H9 (cell line): ENCODE measurements at regions not wholly inside any gene's neighbourhood (a gene's known extent, or its start where the extent isn't known, plus 50 kb on each side); places are given as distances from the start of the nearest gene placed in this dataset.

Experiments used
- DNase-seq: peaks from one replicate; pipeline ENCODE4 v3.0.0-alpha.2; 2017
- H2AFZ ChIP-seq: one replicate; pipeline ENCODE4 v1.6.1; 2013; ENCODE audit warnings: mild to moderate bottlenecking, low read length, control low read depth, moderate library complexity
- H2AK5ac ChIP-seq: 2 replicates; pipeline ENCODE4 v1.6.1; 2013; ENCODE audit warnings: low read length, control low read depth, mixed read lengths; ENCODE audit not compliant: insufficient read length
- H2BK120ac ChIP-seq: one replicate; pipeline ENCODE4 v1.6.1; 2013; ENCODE audit warnings: low read depth, mild to moderate bottlenecking, low read length, control low read depth, inconsistent platforms; ENCODE audit not compliant: poor library complexity, severe bottlenecking
- H2BK12ac ChIP-seq: 2 replicates; pipeline ENCODE4 v1.6.1; 2013; ENCODE audit warnings: low read length, control low read depth, mixed read lengths, low read depth; ENCODE audit not compliant: insufficient read length
- H2BK15ac ChIP-seq: 2 replicates; pipeline ENCODE4 v1.6.1; 2013; ENCODE audit warnings: low read depth, low read length, control low read depth
- H2BK20ac ChIP-seq: one replicate; pipeline ENCODE4 v1.6.1; 2013; ENCODE audit warnings: low read depth, mild to moderate bottlenecking, low read length, control low read depth, inconsistent platforms; ENCODE audit not compliant: poor library complexity, severe bottlenecking
- H2BK5ac ChIP-seq: 2 replicates; pipeline ENCODE4 v1.6.1; 2013; ENCODE audit warnings: low read length, control low read depth, mixed read lengths; ENCODE audit not compliant: insufficient read length
- H3K14ac ChIP-seq: 2 replicates; pipeline ENCODE4 v1.6.1; 2013; ENCODE audit warnings: low read length, control low read depth; ENCODE audit not compliant: insufficient read depth
- H3K18ac ChIP-seq: 2 replicates; pipeline ENCODE4 v1.6.1; 2013; ENCODE audit warnings: low read depth, mild to moderate bottlenecking, mixed read lengths, low read length, control low read depth; ENCODE audit not compliant: insufficient read length
- H3K23ac ChIP-seq: 2 replicates; pipeline ENCODE4 v1.6.1; 2013; ENCODE audit warnings: low read length, control low read depth, mixed read lengths, low read depth; ENCODE audit not compliant: insufficient read length
- H3K23me2 ChIP-seq: 2 replicates; pipeline ENCODE4 v1.6.1; 2013; ENCODE audit warnings: low read depth, mild to moderate bottlenecking, mixed read lengths, low read length, control low read depth; ENCODE audit not compliant: insufficient read length, poor library complexity, severe bottlenecking
- H3K27ac ChIP-seq: 2 replicates; pipeline ENCODE4 v1.5.1; 2013; ENCODE audit warnings: low read length, control low read depth, mixed read lengths, low read depth; ENCODE audit not compliant: insufficient read length
- H3K27me3 ChIP-seq: 2 replicates; pipeline ENCODE4 v1.6.1; 2013; ENCODE audit warnings: low read length, control low read depth, inconsistent platforms; ENCODE audit not compliant: insufficient read depth
- H3K4ac ChIP-seq: 2 replicates; pipeline ENCODE4 v1.6.1; 2013; ENCODE audit warnings: low read depth, mild to moderate bottlenecking, control low read depth, inconsistent platforms, low read length, moderate library complexity
- H3K4me1 ChIP-seq: 2 replicates; pipeline ENCODE4 v1.6.1; 2013; ENCODE audit warnings: low read length, control low read depth, inconsistent platforms; ENCODE audit not compliant: insufficient read depth
- H3K4me2 ChIP-seq: 2 replicates; pipeline ENCODE4 v1.6.1; 2013; ENCODE audit warnings: low read length, control low read depth, mixed read lengths; ENCODE audit not compliant: insufficient read length, insufficient read depth
- H3K56ac ChIP-seq: 2 replicates; pipeline ENCODE4 v1.6.1; 2013; ENCODE audit warnings: low read depth, mild to moderate bottlenecking, mixed read lengths, low read length, control low read depth; ENCODE audit not compliant: insufficient read length
- H3K79me1 ChIP-seq: 2 replicates; pipeline ENCODE4 v1.6.1; 2013; ENCODE audit warnings: low read depth, mild to moderate bottlenecking, moderate library complexity, low read length, control low read depth, inconsistent platforms; ENCODE audit not compliant: insufficient read depth, poor library complexity, severe bottlenecking
- H3K79me2 ChIP-seq: 2 replicates; pipeline ENCODE4 v1.6.1; 2013; ENCODE audit warnings: low read length, control low read depth, inconsistent platforms; ENCODE audit not compliant: insufficient read depth
- H3K9ac ChIP-seq: 2 replicates; pipeline ENCODE4 v1.6.1; 2013; ENCODE audit warnings: low read length, control low read depth, mixed read lengths; ENCODE audit not compliant: insufficient read length; ENCODE audit errors: extremely low read depth
- H3K9me3 ChIP-seq: one replicate; pipeline ENCODE4 v1.6.1; 2013; ENCODE audit warnings: low read depth, low read length, inconsistent platforms; ENCODE audit not compliant: control insufficient read depth
- H3T11ph ChIP-seq: one replicate; pipeline ENCODE4 v1.6.1; 2013; ENCODE audit warnings: mild to moderate bottlenecking, low read length, control low read depth, inconsistent platforms
- H4K20me1 ChIP-seq: one replicate; pipeline ENCODE4 v1.6.1; 2013; ENCODE audit not compliant: control insufficient read depth, insufficient read length, insufficient read depth
- H4K5ac ChIP-seq: 2 replicates; pipeline ENCODE4 v1.6.1; 2013; ENCODE audit warnings: low read depth, mild to moderate bottlenecking, mixed read lengths, low read length, control low read depth; ENCODE audit not compliant: insufficient read length
- H4K8ac ChIP-seq: replicated peaks from 2 replicates; pipeline ENCODE4 v1.6.1; 2013; ENCODE audit warnings: low read length, control low read depth, mixed read lengths, low read depth; ENCODE audit not compliant: insufficient read length
- H4K91ac ChIP-seq: 2 replicates; pipeline ENCODE4 v1.6.1; 2013; ENCODE audit warnings: low read depth, mild to moderate bottlenecking, moderate library complexity, mixed read lengths, low read length, control low read depth; ENCODE audit not compliant: insufficient read length
- H3K27ac Mint-ChIP-seq, 3 experiments: 2 replicates in 2 of 3; 3 replicates in 1 of 3; pipeline ENCODE4 v1.8.0; 2020 to 2021; ENCODE audit warnings: mixed read lengths in 3 of 3, mild to moderate bottlenecking in 1 of 3, moderate library complexity in 1 of 3
- H3K27me3 Mint-ChIP-seq: 2 replicates; pipeline ENCODE4 v1.8.0; 2021; ENCODE audit warnings: low read depth, mild to moderate bottlenecking, moderate library complexity, mixed read lengths
- H3K36me3 Mint-ChIP-seq, 3 experiments: 2 replicates in 2 of 3; 3 replicates in 1 of 3; pipeline ENCODE4 v1.8.0; 2020 to 2021; ENCODE audit warnings: low read depth in 3 of 3, mixed read lengths in 3 of 3; ENCODE audit not compliant: insufficient read depth in 1 of 3
- H3K4me1 Mint-ChIP-seq, 2 experiments: 2 replicates each; pipeline ENCODE4 v1.8.0; 2020; ENCODE audit warnings: mixed read lengths in 2 of 2
- H3K4me3 Mint-ChIP-seq, 2 experiments: 2 replicates in 1 of 2; 3 replicates in 1 of 2; pipeline ENCODE4 v1.8.0; 2020 to 2021; ENCODE audit warnings: mild to moderate bottlenecking in 2 of 2, mixed read lengths in 2 of 2, moderate library complexity in 1 of 2
- H3K9me3 Mint-ChIP-seq, 2 experiments: 2 replicates in 1 of 2; 3 replicates in 1 of 2; pipeline ENCODE4 v1.8.0; 2020; ENCODE audit warnings: mild to moderate bottlenecking in 2 of 2, mixed read lengths in 2 of 2, moderate library complexity in 1 of 2
- CTCF ChIP-seq: fragments of 200-600 bp; sonication (generic); conservative IDR thresholded peaks from 3 replicates; pipeline ENCODE4 v1.8.0; 2021; ENCODE audit warnings: antibody characterized with exemption, mild to moderate bottlenecking
- WGBS: extraction: QIAGEN DNeasy Blood & Tissue Kit; methylation state at CpG from one replicate; pipeline ENCODE4 v1.1.7; 2013; ENCODE audit warnings: missing lambda C conversion rate, low lambda C conversion rate, mixed read lengths; ENCODE audit not compliant: insufficient read length; ENCODE audit errors: extremely low coverage; 5-methylcytosine and 5-hydroxymethylcytosine counted together

DNA sequence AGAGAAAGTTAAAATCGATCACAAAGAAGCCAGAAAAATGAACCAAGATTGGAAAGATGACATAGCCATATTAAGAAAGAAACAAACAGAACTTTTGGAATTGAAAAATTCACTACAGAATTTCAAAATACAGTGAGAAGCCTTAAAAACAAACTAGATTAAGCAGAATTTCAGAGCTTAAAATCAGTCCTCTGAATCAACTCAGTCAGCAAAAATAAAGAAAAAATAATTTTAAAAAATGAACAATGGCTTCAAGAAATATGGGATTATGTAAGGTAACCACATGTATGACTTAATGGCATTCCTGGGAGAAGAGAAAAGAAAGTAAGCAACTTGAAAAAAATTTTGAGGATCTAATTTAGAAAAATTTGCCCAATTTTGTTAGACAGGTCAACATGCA is 696.2 kb downstream of the TSN start:
- no peak for TF ChIP-seq CTCF

More for the DNA sequence above, 696.2 kb downstream of the TSN start:
- Histone ChIP-seq H3K9me3 (no peaks in the 10 kb centered on the region), H2BK12ac (no peak overlapping the region), H3K14ac (no peak overlapping the region), H3K23ac (no peak overlapping the region), H3T11ph (no peak overlapping the region), H3K79me1 (no peaks in the 10 kb centered on the region), H2BK15ac (no peak overlapping the region), H3K23me2 (no peaks in the 10 kb centered on the region), H3K9ac (no peak overlapping the region), H3K4me1 (no peaks in the 10 kb centered on the region), H2BK120ac (no peak overlapping the region), H2BK20ac (no peak overlapping the region), H3K56ac (no peak overlapping the region), H3K27me3 (no peaks in the 10 kb centered on the region), H3K4ac (no peak overlapping the region), H3K79me2 (no peaks in the 10 kb centered on the region), H2BK5ac (no peak overlapping the region), H4K91ac (no peak overlapping the region), H3K4me2 (no peak overlapping the region), H4K8ac (no peak overlapping the region), H4K20me1 (no peaks in the 10 kb centered on the region), H2AFZ (no peak overlapping the region), H2AK5ac (no peak overlapping the region), H4K5ac (no peak overlapping the region), H3K27ac (no peak overlapping the region), H3K18ac (no peak overlapping the region)
- no peak for DNase-seq
- Mint-ChIP-seq H3K27me3 (no peaks in the 10 kb centered on the region), H3K9me3 (peaks cover 28 to 31% of the 10 kb centered on the region in 2 experiments), H3K36me3 (peaks cover 6 to 33% (median 10%) of the 10 kb centered on the region in 3 experiments), H3K4me1 (no peaks in the 10 kb centered on the region; a peak in 1 of 4 replicates), H3K4me3 (no peak overlapping the region), H3K27ac (no peak overlapping the region)
- no CpG with 5 or more reads among the region's 1 CpG for WGBS
